ENCODE measurements at regions not wholly inside any gene's neighbourhood (a gene's known extent, or its start where the extent isn't known, plus 50 kb on each side); places are given as distances from the start of the nearest gene placed in this dataset.
"Not testable (repeated sequence)": the region's sequence is repeated elsewhere in the genome, so short reads cannot be mapped to it uniquely, and the experiment has no call there.

GRCh38 chrX:78822157-78822690 is 74.7 kb downstream of the LPAR4 start:
- H3K4me1 ChIP-seq (ENCODE audit: control insufficient read depth, insufficient read depth, low read length) = no peaks in the 10 kb centered on the region
- no peaks in the 10 kb centered on the region for H3K27me3 ChIP-seq (ENCODE audit: control insufficient read depth, insufficient read depth, low read length)
- H3K4me3 ChIP-seq (ENCODE audit: low read length) = no peak overlapping the region
- no CpG with 5 or more reads among the region's 1 CpG for WGBS (ENCODE audit: insufficient coverage, low lambda C conversion rate)
- no peaks in the 10 kb centered on the region for H3K9me3 ChIP-seq (ENCODE audit: control insufficient read depth, low read depth, low read length)
- H3K27ac ChIP-seq (ENCODE audit: low read length) = no peak overlapping the region
- DNase-seq = no peak
- no peaks in the 10 kb centered on the region for H3K36me3 ChIP-seq (ENCODE audit: control insufficient read depth, insufficient read depth, low read length)

GRCh38 chrX:78831523-78831922 is 84.0 kb downstream of the LPAR4 start:
- no peaks in the 10 kb centered on the region for H3K9me3 ChIP-seq (ENCODE audit: control insufficient read depth, low read depth, low read length)
- no peaks in the 10 kb centered on the region for H3K4me1 ChIP-seq (ENCODE audit: control insufficient read depth, insufficient read depth, low read length)
- WGBS (ENCODE audit: insufficient coverage, low lambda C conversion rate) = no CpG with 5 or more reads among the region's 3 CpGs
- H3K27me3 ChIP-seq (ENCODE audit: control insufficient read depth, insufficient read depth, low read length) = no peaks in the 10 kb centered on the region
- no peak overlapping the region for H3K4me3 ChIP-seq (ENCODE audit: low read length)
- no peak for DNase-seq
- H3K36me3 ChIP-seq (ENCODE audit: control insufficient read depth, insufficient read depth, low read length) = no peaks in the 10 kb centered on the region
- H3K27ac ChIP-seq (ENCODE audit: low read length) = no peak overlapping the region

- H3K27ac ChIP-seq (ENCODE audit: low read length) = no peak overlapping the region
- no peaks in the 10 kb centered on the region for H3K36me3 ChIP-seq (ENCODE audit: control insufficient read depth, insufficient read depth, low read length)
- no peaks in the 10 kb centered on the region for H3K27me3 ChIP-seq (ENCODE audit: control insufficient read depth, insufficient read depth, low read length)
- H3K4me1 ChIP-seq (ENCODE audit: control insufficient read depth, insufficient read depth, low read length) = no peaks in the 10 kb centered on the region
- H3K9me3 ChIP-seq (ENCODE audit: control insufficient read depth, low read depth, low read length) = no peaks in the 10 kb centered on the region
- H3K4me3 ChIP-seq (ENCODE audit: low read length) = no peak overlapping the region
- DNase-seq = no peak
Observed at GRCh38 chrX:78838709-78839108, 91.2 kb downstream of the LPAR4 start.

- Histone ChIP-seq H3K9me3 (ENCODE audit: control insufficient read depth, low read depth, low read length) (no peaks in the 10 kb centered on the region), H3K36me3 (ENCODE audit: control insufficient read depth, insufficient read depth, low read length) (no peaks in the 10 kb centered on the region), H3K4me1 (ENCODE audit: control insufficient read depth, insufficient read depth, low read length) (no peaks in the 10 kb centered on the region), H3K27ac (ENCODE audit: low read length) (no peak overlapping the region), H3K4me3 (ENCODE audit: low read length) (no peak overlapping the region), H3K27me3 (ENCODE audit: control insufficient read depth, insufficient read depth, low read length) (no peaks in the 10 kb centered on the region)
- no peak for DNase-seq
- WGBS (ENCODE audit: insufficient coverage, low lambda C conversion rate) = no CpG with 5 or more reads among the region's 2 CpGs
Observed at GRCh38 chrX:78839711-78840110, 92.2 kb downstream of the LPAR4 start.

- not testable (repeated sequence) for H3K4me1 ChIP-seq (ENCODE audit: control insufficient read depth, insufficient read depth, low read length); H3K9me3 ChIP-seq (ENCODE audit: control insufficient read depth, low read depth, low read length); H3K36me3 ChIP-seq (ENCODE audit: control insufficient read depth, insufficient read depth, low read length); DNase-seq; H3K27ac ChIP-seq (ENCODE audit: low read length); H3K4me3 ChIP-seq (ENCODE audit: low read length); H3K27me3 ChIP-seq (ENCODE audit: control insufficient read depth, insufficient read depth, low read length)
- no CpG with 5 or more reads among the region's 6 CpGs for WGBS (ENCODE audit: insufficient coverage, low lambda C conversion rate)
Observed at GRCh38 chrX:78844218-78844617, 96.7 kb downstream of the LPAR4 start.

GRCh38 chrX:78881248-78881647 is 63.9 kb upstream of the P2RY10 start:
- not testable (repeated sequence) for H3K27me3 ChIP-seq (ENCODE audit: control insufficient read depth, insufficient read depth, low read length); H3K4me3 ChIP-seq (ENCODE audit: low read length); H3K4me1 ChIP-seq (ENCODE audit: control insufficient read depth, insufficient read depth, low read length); H3K36me3 ChIP-seq (ENCODE audit: control insufficient read depth, insufficient read depth, low read length); H3K9me3 ChIP-seq (ENCODE audit: control insufficient read depth, low read depth, low read length); DNase-seq; H3K27ac ChIP-seq (ENCODE audit: low read length)
- WGBS (ENCODE audit: insufficient coverage, low lambda C conversion rate) = no CpG with 5 or more reads among the region's 3 CpGs

- WGBS (ENCODE audit: insufficient coverage, low lambda C conversion rate) = 80% methylated on average over 1 of the region's 5 CpGs
- peak in 1 of 2 donors; percentile 1 for DNase-seq
- no peaks in the 10 kb centered on the region for H3K27me3 ChIP-seq (ENCODE audit: control insufficient read depth, insufficient read depth, low read length)
Observed at GRCh38 chrX:78886550-78886949, 58.6 kb upstream of the P2RY10 start.

More at GRCh38 chrX:78886550-78886949, 58.6 kb upstream of the P2RY10 start:
- H3K27ac ChIP-seq (ENCODE audit: low read length) = no peak overlapping the region
- H3K4me1 ChIP-seq (ENCODE audit: control insufficient read depth, insufficient read depth, low read length) = no peaks in the 10 kb centered on the region
- no peak overlapping the region for H3K4me3 ChIP-seq (ENCODE audit: low read length)
- no peaks in the 10 kb centered on the region for H3K36me3 ChIP-seq (ENCODE audit: control insufficient read depth, insufficient read depth, low read length)
- H3K9me3 ChIP-seq (ENCODE audit: control insufficient read depth, low read depth, low read length) = no peaks in the 10 kb centered on the region
